Lung (tissue), 11 donors: ENCODE measurements at regions not wholly inside any gene's neighbourhood (a gene's known extent, or its start where the extent isn't known, plus 50 kb on each side); places are given as distances from the start of the nearest gene placed in this dataset.
"Not testable (repeated sequence)": the region's sequence is repeated elsewhere in the genome, so short reads cannot be mapped to it uniquely, and the experiment has no call there.

ENCODE experiments used
- ATAC-seq: fragments of 200-7000 bp; cut with Tn5 transposase; one replicate; pipeline ENCODE4 v1.9.1; 2020; ENCODE audit warnings: moderate number of reproducible peaks; ENCODE audit not compliant: insufficient read depth, low FRiP score
- DNase-seq, 3 donors: peaks; one replicate each; pipeline ENCODE4 v3.0.0-alpha.2; 2013 to 2017
- H3K27ac ChIP-seq, 2 donors: one replicate each; pipeline ENCODE4 v1.5.1; 2013; ENCODE audit warnings: mild to moderate bottlenecking in 2 of 2, moderate library complexity in 2 of 2, control low read depth in 1 of 2, inconsistent platforms in 1 of 2, low read depth in 1 of 2, low read length in 1 of 2
- H3K27me3 ChIP-seq, 3 donors: one replicate each; pipeline ENCODE4 v1.5.1; 2013; ENCODE audit warnings: low read length in 2 of 3; ENCODE audit not compliant: control insufficient read depth in 3 of 3, insufficient read depth in 3 of 3
- H3K36me3 ChIP-seq, 4 donors: one replicate each; pipeline ENCODE4 v1.5.1; 2013; ENCODE audit warnings: low read length in 4 of 4, mild to moderate bottlenecking in 1 of 4, moderate library complexity in 1 of 4; ENCODE audit not compliant: control insufficient read depth in 4 of 4, insufficient read depth in 4 of 4
- H3K4me1 ChIP-seq, 5 donors: one replicate each; pipeline ENCODE4 v1.5.1; 2013; ENCODE audit warnings: low read length in 5 of 5, mild to moderate bottlenecking in 2 of 5, moderate library complexity in 1 of 5; ENCODE audit not compliant: control insufficient read depth in 5 of 5, insufficient read depth in 5 of 5
- H3K4me3 ChIP-seq: one replicate; pipeline ENCODE4 v1.5.1; 2013; ENCODE audit warnings: mild to moderate bottlenecking, control low read depth, moderate library complexity
- H3K9ac ChIP-seq, 2 donors: one replicate each; pipeline ENCODE4 v1.5.1; 2013; ENCODE audit warnings: low read length in 2 of 2, control low read depth in 1 of 2; ENCODE audit not compliant: insufficient read depth in 1 of 2
- H3K9me3 ChIP-seq, 4 donors: one replicate each; pipeline ENCODE4 v1.5.1; 2013; ENCODE audit warnings: low read length in 3 of 4, mild to moderate bottlenecking in 1 of 4, moderate library complexity in 1 of 4; ENCODE audit not compliant: control insufficient read depth in 4 of 4, insufficient read depth in 3 of 4
- CTCF ChIP-seq: IDR thresholded peaks from 2 replicates; pipeline ENCODE4 v1.5.1; 2012; ENCODE audit warnings: mild to moderate bottlenecking; ENCODE audit errors: control extremely low read depth, extremely low read depth
- WGBS, 2 donors: extraction: QIAGEN DNeasy Blood & Tissue Kit; methylation state at CpG; one replicate each; pipeline ENCODE4 v1.1.7; 2013; 5-methylcytosine and 5-hydroxymethylcytosine counted together
- donor health status: control.
- donor health status: control.
- donor health status: Bipolar disorder and iron deficiency.
- donor health status: healthy.
- donor health status: DM: yes; HTN: yes; CAD: no.

- no peaks in the 10 kb centered on the region for H3K4me1 ChIP-seq
- H3K27ac ChIP-seq, result no peak overlapping the region
- H3K4me3 ChIP-seq, result no peak overlapping the region
- H3K9ac ChIP-seq, result no peak overlapping the region
- 46 to 51% methylated on average over 2 of the region's 2 CpGs for WGBS, 2 donors
- no peak for TF ChIP-seq CTCF
- peaks cover 0 to 4% (median 0%) of the 10 kb centered on the region in 4 donors for H3K9me3 ChIP-seq
- ATAC-seq (no peak), DNase-seq (no peak)
- no peaks in the 10 kb centered on the region for H3K36me3 ChIP-seq
- H3K27me3 ChIP-seq, result no peaks in the 10 kb centered on the region
These were observed 71.4 kb upstream of the TRAM1L1 start for GRCh38 chr4:117156806-117157205.

GRCh38 chr4:117157360-117157759, 72.0 kb upstream of the TRAM1L1 start:
- Histone ChIP-seq H3K4me1 (no peaks in the 10 kb centered on the region), H3K27me3 (no peaks in the 10 kb centered on the region), H3K4me3 (no peak overlapping the region), H3K9me3 (peaks cover 0 to 2% (median 0%) of the 10 kb centered on the region in 4 donors), H3K9ac (no peak overlapping the region), H3K27ac (no peak overlapping the region), H3K36me3 (no peaks in the 10 kb centered on the region)
- DNase-seq, result no peak
- ATAC-seq, result no peak
- TF ChIP-seq CTCF, result no peak

- no peak for DNase-seq
- no peak for ATAC-seq
- Histone ChIP-seq H3K36me3 (no peaks in the 10 kb centered on the region), H3K9ac (no peak overlapping the region), H3K4me3 (no peak overlapping the region), H3K27ac (no peak overlapping the region), H3K4me1 (no peaks in the 10 kb centered on the region), H3K9me3 (no peaks in the 10 kb centered on the region), H3K27me3 (no peaks in the 10 kb centered on the region)
- 69% methylated on average over 3 of the region's 3 CpGs for WGBS, 2 donors
- TF ChIP-seq CTCF, result no peak
These were observed 77.6 kb upstream of the TRAM1L1 start for GRCh38 chr4:117162976-117163375.

GRCh38 chr4:117164338-117164737, 79.0 kb upstream of the TRAM1L1 start:
- no peak overlapping the region for H3K4me3 ChIP-seq
- no peak overlapping the region for H3K27ac ChIP-seq
- H3K4me1 ChIP-seq, result no peaks in the 10 kb centered on the region
- H3K9me3 ChIP-seq, result no peaks in the 10 kb centered on the region
- WGBS, 2 donors, result 67 to 72% methylated on average over 1 of the region's 1 CpG
- H3K36me3 ChIP-seq, result no peaks in the 10 kb centered on the region
- no peaks in the 10 kb centered on the region for H3K27me3 ChIP-seq
- no peak for ATAC-seq
- H3K9ac ChIP-seq, result no peak overlapping the region
- peak in 1 of 3 donors; percentile 2 for DNase-seq
- no peak for TF ChIP-seq CTCF

- WGBS, 2 donors, result 83 to 89% methylated on average over 2 of the region's 2 CpGs
- H3K27me3 ChIP-seq, ATAC-seq, H3K4me1 ChIP-seq, H3K36me3 ChIP-seq, H3K27ac ChIP-seq, H3K4me3 ChIP-seq, DNase-seq, H3K9me3 ChIP-seq, H3K9ac ChIP-seq: not testable (repeated sequence)
These were observed 90.0 kb upstream of the TRAM1L1 start for GRCh38 chr4:117175369-117175768.
